KG1 (cell line): ENCODE measurements at regions not wholly inside any gene's neighbourhood (a gene's known extent, or its start where the extent isn't known, plus 50 kb on each side); places are given as distances from the start of the nearest gene placed in this dataset.

ENCODE experiments used
- DNase-seq: peaks from one replicate; lab custom pipeline; 2025; lab: John Stamatoyannopoulos, UW

DNA sequence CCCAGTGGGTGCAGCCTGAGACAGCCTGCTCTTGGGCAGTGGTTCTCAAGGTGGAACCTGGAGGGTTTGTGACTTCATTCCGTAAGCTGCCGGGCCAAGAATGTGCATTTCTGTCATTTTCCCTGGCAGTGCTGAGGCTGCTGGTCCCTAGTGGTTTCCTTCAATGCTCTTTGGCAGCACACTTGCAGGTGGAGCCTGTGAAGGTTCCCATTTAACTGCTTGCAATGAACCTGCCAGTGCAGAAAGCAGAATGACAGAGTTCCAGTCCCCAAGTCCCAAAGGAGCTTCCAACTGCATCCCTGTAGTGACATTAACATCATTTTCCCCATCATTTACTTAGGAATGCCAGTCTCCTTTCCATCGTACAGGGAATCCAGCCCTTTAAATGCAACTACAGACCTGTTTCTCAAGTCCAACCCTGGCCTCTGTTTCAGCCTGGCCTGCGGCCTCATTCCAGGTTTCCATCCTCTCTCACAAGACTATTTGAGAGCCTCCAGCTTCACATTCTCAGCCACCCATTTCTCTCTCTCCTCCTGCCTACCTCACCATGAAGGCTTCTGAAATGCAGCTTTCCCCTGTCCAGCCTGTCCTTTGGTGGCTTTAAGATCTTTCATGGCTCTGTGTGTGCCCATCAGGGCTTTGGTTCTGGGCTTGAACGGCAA is 149.7 kb upstream of the GGTLC1 start:
- DNase-seq: no peak

DNA sequence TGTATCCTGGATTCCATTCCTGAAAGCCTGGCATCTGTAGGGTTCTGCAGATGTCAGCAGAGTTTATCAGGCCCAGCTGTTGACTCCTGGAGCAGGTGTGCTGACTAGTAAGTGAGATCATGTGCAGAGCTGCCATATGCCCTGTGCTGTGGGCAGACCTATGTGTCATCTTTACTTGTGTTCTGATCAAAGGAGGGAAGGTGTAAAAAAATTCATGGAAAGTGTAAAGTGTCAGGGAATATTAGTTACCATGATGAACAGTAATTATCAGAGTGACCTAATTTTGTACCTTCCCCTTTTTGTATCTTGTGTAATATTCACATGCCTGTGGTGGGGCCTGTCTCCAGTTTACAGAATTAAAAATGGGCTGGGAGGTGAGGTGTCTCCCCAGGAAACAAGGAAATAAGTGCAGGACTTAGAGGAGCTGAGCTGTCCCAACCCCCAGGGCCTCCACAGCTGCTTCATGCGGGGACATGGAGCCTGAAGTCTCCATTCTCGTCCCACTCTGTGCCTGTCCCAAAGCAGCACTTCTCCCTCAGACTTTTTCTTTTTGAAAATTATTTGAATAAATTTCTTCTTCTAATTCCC is 148.2 kb upstream of the GGTLC1 start:
- DNase-seq: no peak

DNA sequence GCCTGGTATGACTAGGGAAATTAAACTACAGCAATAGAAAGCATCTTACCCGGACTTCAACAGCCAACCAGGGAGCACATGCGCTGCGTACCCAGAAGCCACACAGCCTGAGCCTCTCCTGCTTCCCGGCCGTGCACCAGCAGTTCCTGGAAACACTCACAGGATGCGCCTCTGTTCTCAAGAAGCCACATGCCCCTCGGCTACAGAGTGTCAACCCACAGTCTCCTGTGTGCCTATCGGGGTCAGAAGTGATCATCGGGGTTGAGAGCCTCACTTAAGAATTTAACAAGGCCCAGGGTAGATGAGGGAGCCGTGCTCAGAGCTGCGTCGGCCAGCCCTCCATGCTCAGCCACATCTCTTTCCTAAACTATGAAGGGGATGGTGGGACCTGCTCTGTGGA is 147.2 kb upstream of the GGTLC1 start:
- no peak for DNase-seq

DNA sequence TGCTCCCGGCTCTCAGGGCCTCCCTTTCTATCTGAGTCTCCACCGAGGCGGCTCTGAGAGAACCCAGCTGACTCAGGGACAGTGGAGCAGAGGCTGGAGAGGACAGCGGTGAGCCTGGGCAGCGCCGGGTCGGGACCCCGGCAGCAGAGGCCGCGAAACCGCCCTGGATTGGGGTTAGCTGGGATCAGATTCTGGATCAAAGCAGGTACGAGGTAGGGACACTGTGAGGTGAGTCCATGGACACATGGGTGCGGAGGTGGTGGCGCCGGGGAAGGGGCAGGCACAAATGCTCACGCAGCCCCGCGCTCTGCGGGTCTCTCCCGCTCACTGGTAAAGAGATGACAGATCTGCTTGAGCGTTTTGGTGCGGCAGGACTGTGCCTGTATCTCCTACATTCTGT is 146.4 kb upstream of the GGTLC1 start:
- DNase-seq: no peak

DNA sequence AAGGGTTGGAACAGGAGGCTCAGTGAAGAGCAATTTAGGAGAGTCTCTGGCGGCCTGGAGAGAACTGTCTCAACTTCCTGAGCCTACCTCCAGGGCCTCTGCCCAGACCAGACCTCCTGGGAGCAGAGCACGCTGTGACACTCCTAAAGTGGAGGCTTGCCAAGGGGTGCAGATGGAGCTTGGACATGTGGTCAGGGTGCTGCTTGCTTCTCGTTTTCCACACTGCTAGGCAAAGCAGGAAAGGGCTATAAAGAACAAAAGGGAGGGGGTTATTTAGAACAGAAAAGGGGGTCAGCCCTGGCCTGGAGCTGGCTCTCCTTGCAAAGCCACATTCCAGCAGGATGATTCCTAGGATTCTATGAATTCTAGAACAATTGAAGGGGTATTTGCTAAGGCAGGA is 145.7 kb upstream of the GGTLC1 start:
- DNase-seq: no peak

DNA sequence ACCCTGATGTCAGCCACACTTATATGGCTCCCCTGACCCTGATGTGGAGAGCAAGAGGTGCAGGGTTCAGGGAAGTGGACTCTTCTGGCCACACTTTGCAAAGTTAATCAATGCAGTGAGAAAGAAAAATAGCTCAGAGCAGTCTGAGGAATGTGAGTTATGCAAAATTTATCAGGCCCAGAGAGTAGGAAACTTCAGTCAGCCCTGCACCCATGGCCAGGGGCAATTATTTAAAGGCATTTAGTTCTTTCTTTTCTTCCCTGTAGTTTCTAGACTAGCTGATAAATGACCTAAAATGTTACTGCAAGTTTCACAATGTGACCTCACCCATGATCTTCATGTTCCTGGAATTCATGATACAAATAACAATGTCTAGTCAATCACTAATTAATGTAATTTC is 143.7 kb upstream of the GGTLC1 start:
- DNase-seq: no peak

DNA sequence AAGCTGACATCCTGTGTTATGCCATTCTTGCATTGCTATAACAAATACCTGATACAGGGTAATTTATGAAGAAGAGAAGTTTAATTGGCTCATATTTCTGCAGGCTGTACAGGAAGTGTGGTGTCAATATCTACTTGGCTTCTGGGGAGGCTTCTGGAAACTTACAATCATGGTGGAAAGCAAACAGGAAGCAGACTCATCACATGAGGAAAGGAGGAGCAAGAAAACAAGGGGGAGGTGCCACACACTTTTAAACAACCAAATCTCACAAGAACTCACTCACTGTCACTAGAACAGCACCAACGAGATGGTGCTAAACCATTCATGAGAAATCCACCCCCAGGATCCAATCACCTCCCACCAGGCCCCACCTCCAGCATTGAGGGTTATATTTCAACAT is 143.1 kb upstream of the GGTLC1 start:
- no peak for DNase-seq

DNA sequence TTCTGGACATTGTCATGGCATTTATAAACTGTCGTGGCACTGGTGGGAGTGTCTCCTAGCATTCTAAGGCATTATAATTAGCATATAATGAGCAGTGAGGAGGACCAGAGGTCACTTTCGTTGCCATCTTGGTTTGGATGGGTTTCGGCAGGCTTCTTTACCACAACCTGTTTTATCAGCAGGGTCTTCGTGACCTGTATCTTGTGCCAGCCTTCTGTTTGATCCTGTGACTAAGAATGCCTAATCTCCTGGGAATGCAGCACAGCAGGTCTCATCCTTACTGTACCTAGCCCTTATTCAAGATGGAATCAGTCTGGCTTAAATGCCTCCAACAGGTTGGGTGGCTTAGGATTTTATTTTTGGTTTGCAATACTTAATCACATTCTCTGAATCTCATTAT is 142.7 kb upstream of the GGTLC1 start:
- DNase-seq: no peak

DNA sequence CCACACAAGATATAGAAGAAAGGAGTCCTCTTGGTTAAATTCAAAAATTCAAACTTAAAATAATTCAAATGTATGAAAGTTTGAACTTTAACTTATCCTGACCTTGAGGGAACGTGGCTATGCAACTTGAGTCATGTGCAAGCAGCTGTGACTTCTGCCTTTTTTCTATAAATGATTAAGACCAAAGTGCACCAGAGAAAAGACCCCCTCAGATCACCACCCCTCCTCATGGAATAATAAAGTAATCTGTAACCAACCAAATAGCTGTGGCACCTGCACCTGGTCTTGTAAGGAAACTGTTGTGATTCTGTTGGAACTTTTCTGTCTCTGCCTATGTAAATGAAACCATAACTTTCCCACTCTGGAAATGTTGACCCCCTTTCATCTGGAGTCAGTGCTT is 141.1 kb upstream of the GGTLC1 start:
- DNase-seq: no peak

DNA sequence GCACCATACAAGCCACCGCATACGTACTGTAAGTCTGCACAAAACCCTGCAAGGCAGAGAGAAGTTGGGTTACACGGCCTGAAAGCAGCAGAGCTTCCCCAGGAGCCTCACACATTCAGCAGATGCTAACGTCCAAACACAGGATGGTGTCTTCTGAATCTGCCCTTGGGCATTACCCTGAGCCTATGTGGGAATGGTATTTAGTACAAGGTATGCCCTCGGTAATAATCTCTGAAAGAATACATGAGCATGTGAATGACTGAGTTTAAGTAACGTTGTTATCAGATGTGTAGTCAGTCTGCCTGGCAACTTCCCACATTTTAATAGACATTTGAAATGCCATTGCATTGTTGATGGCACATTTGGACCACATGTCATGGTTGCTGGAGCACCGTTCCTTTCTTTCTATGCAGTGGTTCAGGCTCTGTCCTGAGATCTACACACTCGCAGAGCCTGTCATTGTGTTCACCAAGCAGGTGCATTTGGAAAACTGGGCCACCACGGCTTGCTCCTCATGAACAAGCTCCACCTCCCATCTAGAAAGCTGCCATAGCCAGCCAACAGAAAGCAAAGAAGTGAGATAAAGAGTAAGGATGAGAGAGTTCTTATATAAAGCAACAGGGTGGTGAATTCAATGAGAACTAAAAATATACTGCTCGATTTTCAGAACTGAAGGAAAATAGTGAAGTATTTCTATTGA is 136.5 kb upstream of the GGTLC1 start:
- no peak for DNase-seq

DNA sequence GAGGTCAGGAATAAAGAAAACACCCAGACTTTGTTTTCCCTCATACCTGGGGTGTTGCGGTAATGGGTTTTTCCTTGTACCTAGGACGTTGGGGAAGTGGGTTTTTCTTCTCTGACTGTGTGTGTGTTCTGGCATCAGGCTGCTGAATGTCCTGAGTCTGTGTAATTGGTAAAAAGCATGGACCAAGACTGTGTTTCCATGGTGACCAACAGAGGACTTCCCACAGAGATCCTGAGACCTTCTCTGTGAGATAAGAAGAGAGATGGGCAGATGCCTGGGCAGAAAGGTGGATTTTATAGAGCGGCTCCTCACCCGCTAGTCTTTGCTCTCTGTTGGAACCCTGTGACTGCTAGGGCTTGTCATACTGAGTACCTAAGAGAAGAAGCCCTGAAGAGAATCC is 135.4 kb upstream of the GGTLC1 start:
- no peak for DNase-seq

DNA sequence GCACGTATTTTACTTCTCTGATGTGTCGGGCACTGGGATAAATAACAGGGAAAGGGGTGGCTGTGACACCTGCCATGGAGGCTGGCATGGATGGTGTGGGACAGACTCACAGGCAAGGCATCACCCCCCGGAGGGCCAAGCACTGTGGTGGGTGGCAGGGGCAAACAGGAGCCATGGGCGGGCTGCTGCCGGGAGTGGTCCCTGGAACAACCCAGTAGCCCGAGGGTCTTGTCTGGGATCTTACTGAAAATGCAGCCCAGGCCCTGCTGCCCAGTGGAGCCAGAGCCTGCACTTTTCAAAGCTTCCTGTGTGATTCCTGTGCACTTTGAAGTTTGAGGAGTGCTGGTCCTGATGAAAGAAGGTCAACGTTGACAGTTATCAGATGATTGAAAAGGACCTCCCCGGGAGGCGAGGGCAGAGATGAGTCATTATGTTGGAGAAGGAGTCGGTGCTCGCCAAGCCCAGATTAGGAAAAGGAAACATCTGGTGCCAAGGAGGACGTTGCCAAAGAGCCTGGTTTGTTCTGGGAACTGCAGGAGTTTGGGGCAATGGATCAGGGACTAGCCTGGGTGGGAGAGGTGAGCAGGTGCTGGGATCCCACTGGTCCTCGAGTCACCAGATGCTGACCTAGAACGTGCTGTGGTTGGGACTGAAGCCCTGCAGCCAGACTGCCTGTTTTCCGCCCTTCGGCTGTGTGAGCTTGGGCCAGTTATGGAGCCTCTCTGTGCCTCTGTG is 130.0 kb upstream of the GGTLC1 start:
- no peak for DNase-seq

DNA sequence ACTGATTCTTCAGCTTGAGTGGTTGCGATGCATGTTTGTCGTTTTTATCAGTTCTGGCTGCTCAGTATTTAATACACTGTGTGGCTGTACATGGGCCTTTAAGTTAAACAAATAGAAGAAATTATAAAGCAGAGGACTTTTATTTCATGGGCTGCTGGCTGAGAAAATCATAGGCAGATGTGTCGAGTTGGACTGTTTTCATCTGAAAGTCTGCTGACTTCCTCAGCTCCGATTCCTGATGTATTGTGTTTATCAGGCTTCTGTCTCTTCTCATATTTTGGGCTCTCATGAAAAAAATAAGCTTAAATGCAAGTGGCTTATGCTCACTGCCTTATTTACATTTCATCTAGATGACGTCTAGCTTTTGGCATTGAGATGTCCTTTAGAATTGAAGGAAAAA is 129.5 kb upstream of the GGTLC1 start:
- DNase-seq: no peak

DNA sequence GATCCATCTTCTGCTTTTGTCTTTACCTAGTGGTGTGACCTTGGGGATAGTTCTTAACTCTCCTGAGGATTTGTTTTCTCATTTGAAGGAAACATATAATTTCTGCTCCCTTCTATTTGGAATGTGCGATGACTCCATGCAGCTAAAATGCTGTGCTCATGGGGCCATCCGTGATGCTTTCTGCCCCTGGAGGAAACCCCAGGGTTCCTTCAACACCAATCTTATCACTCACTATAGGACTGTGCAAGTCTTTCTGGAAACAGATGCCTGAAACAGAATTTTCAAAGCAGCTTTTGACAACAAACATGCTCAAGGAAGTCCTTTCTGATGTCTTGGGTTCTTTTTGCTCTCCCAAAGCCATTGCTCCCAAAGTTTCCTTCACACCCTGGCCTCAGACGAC is 128.8 kb upstream of the GGTLC1 start:
- DNase-seq: no peak

DNA sequence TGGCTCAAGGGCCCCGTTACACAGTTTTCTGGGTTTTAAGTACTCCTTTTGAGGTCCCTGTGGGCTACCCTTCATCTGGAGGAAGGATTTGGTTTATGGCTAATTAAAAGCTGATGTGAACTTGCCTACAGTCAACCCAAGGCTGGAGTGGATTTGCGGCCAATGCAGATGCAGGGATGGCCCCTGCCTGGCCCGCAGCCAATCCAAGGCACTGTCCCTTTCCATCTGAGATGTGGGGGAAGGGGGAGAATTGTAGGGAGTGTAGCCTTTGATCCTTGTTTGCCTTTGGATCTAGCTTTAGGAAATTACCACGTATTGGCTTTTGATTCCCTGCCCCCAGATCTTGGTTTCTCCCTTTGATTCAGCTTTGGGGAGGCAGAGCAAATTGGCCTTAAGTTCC is 128.0 kb upstream of the GGTLC1 start:
- no peak for DNase-seq

DNA sequence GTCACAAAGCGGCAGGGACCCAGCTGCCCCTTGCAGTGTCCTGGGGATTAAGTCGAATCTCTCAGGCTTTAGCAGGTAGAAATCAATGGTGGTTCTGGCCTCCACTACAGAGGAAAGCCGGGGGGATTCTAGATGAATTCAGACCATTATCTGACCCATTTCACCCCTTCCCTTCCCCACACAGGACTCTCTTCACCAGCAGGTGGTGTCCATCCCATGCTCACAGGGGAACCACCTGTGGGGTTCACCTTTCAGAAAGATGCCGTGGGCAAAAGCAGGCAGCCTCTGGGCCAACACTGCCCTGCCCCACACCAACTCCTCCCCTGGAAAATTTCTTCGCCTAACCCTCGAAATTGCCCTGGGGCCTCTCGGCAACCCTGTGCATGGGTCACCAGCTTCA is 123.8 kb upstream of the GGTLC1 start:
- DNase-seq: no peak

DNA sequence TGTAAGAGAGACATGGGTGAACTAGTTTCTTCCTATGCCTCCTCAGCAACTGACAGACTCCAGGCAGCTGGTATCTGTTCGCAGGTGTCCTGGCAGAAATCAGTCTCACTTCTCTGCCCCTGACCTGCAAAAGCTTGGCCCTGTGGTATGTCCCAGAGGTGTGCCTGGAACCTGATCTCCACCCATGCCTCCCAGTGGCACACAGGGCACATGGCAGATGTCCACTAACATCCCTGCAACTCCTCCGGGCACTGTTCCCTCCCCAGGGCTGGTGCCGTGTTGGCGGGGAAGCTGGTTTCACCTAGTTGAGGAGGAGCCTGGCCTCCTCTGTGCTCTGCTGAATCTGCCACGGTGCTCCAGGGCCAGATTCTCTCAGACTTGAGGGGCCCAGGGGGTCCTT is 123.3 kb upstream of the GGTLC1 start:
- DNase-seq: no peak

DNA sequence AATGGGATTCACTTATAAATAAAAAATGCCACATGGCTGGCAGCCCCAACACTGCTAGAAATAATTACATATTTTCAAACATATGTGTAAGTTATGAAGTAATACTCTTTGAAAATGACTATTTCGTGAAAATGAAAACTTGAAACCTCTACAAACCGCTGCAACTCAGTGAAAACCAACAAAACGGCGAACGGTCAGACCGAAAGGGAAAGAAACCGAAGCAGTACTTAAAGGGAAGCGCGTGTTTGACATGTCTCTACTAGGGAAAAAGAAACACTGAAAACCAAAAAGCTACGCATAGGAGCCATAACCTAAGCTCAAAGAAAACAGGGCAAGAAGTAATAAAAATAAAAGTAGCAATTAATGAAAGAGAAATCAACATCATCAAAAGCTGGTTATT is 121.0 kb upstream of the GGTLC1 start:
- no peak for DNase-seq

DNA sequence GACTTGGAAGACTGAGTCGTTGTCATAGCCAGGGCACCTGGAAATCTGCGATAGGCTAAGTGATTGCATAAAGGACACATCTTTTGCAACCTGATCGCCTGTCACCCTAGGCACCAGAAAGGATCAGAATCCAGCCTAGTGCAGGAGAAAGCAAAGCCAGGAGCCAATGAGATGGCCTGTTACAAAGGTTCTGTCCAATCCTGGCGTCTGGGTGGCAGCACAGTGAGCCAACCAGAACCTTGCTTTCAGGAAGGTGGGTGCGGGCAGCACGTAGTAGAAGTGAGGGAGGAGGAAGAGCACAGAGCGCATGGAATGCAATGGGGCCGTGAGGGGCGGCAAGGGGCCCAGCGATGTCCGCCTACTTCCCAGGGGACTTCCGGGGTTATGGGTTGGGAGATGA is 120.4 kb upstream of the GGTLC1 start:
- DNase-seq: no peak

DNA sequence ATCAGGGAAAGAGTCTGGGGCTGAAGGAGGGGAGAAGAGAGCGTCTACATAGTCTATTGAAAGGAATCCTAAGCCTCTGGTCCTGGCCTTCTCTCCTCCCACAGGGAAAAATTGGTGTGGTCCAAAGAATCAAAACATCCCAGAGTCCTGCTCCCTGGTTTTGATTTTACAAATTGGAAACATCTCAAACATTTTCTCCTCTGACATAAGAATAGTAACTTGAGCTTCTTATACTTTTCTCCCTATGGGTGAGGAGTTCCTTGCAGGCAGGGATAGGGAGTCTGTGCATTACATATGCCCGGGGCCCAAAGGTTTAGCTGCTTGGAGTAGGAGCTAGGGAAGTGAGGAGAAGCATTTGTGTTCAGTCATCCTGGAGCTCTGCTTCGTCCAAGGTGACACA is 120.0 kb upstream of the GGTLC1 start:
- DNase-seq: no peak

DNA sequence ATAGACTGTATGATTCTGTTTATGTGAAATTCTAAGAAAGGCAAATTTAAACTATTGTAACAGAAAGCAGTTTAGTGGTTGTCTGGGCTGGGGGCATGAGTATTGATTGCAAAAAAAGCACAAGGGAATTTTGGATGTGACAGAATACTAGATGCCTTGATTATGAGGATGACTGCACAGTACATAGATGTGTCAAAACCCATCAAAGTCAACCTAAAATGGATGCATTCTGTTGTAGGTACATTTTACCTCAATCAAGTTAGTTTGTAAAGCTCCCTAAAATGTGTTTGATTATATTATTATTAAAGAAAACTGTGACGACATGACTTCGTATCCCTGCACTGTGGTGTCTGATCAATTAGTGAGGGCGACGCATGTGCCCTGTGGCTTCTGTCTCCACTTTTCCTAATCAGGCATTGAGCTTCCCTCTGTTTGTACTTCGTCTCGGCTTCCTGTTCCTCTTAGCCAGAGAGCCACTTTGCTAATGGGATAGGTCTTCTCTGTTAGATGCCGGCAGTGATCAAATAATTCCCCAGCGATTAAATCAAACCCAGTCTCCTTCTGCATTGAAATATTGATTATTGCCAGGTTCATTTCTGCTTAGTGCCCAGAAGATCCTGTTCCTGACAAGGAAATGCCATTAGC is 118.3 kb upstream of the GGTLC1 start:
- DNase-seq: no peak

DNA sequence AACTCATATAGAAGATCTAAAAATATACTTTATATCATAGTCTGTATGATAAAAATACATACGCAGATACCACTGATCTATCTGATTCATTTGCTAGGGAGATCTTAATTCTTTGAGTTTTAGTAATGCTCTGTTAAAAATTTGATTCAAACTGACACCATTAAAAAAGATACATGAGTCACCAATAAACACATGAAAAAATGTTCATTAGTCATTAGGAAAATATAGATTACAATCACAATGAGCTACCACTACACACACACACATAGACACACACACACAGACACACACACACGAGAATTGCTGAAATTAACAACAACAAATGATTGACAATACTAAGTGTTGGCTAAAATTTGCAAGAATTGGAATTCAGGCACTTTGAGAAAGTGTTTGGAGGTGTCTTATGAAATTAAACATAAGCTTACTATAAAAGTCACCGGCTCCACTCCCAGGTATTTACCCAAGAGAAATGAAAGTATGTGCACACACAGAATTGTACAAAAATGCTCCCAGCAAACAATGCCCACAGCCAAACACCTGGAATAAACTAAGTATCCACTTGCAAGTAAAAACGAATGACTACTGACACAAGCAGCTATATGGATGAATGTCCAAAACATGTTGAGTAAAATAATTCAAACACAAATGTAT is 117.7 kb upstream of the GGTLC1 start:
- DNase-seq: no peak
